ENCODE measurements at regions not wholly inside any gene's neighbourhood (a gene's known extent, or its start where the extent isn't known, plus 50 kb on each side); places are given as distances from the start of the nearest gene placed in this dataset.

- Mint-ChIP-seq H3K4me3 (no peak overlapping the region), H3K4me1 (peaks cover 11% of the 10 kb centered on the region), H3K9me3 (no peaks in the 10 kb centered on the region), H3K36me3 (ENCODE audit: low read depth) (no peaks in the 10 kb centered on the region), H3K27ac (no peak overlapping the region), H3K27me3 (peaks cover 3% of the 10 kb centered on the region)
- intact Hi-C loops (cut with micrococcal nuclease) = no loop called here
- CTCF ChIA-PET = no interaction called here
- DNase-seq (no peak), ATAC-seq (ENCODE audit: low read depth) (no peak)
- no peak for TF ChIP-seq CTCF (IDR thresholded peaks at IDR 0.05)
- POLR2A ChIA-PET = no interaction called here
These were observed 150.9 kb downstream of the TM9SF2 start for GRCh38 chr13:99652141-99652540.

- Mint-ChIP-seq H3K4me3 (no peak overlapping the region), H3K36me3 (ENCODE audit: low read depth) (no peaks in the 10 kb centered on the region), H3K9me3 (no peaks in the 10 kb centered on the region), H3K27ac (no peak overlapping the region), H3K27me3 (no peaks in the 10 kb centered on the region), H3K4me1 (peaks cover 3% of the 10 kb centered on the region)
- CTCF ChIA-PET = no interaction called here
- intact Hi-C loops (cut with micrococcal nuclease) = no loop called here
- no peak for DNase-seq
- no peak for TF ChIP-seq CTCF (IDR thresholded peaks at IDR 0.05)
- POLR2A ChIA-PET = no interaction called here
- no peak for ATAC-seq (ENCODE audit: low read depth)
These were observed 149.7 kb downstream of the TM9SF2 start for GRCh38 chr13:99651016-99651415.

- H3K27ac Mint-ChIP-seq = no peak overlapping the region
- no peak overlapping the region for H3K4me3 Mint-ChIP-seq
- ChIA-PET CTCF (no interaction called here), POLR2A (no interaction called here)
- peaks cover 2% of the 10 kb centered on the region for H3K4me1 Mint-ChIP-seq
- no peaks in the 10 kb centered on the region for H3K9me3 Mint-ChIP-seq
- DNase-seq (no peak), ATAC-seq (ENCODE audit: low read depth) (no peak)
- H3K27me3 Mint-ChIP-seq = no peaks in the 10 kb centered on the region
- no peak for TF ChIP-seq CTCF (IDR thresholded peaks at IDR 0.05)
- intact Hi-C loops (cut with micrococcal nuclease) = no loop called here
- H3K36me3 Mint-ChIP-seq (ENCODE audit: low read depth) = no peaks in the 10 kb centered on the region
These were observed 149.1 kb downstream of the TM9SF2 start for GRCh38 chr13:99650410-99650809.

- Mint-ChIP-seq H3K4me3 (no peak overlapping the region), H3K4me1 (peaks cover 2% of the 10 kb centered on the region), H3K36me3 (ENCODE audit: low read depth) (no peaks in the 10 kb centered on the region), H3K9me3 (no peaks in the 10 kb centered on the region), H3K27ac (no peak overlapping the region), H3K27me3 (no peaks in the 10 kb centered on the region)
- DNase-seq = no peak
- TF ChIP-seq CTCF (IDR thresholded peaks at IDR 0.05) = no peak
- ChIA-PET POLR2A (no interaction called here), CTCF (no interaction called here)
- intact Hi-C loops (cut with micrococcal nuclease) = no loop called here
- ATAC-seq (ENCODE audit: low read depth) = no peak
These were observed 147.7 kb downstream of the TM9SF2 start for GRCh38 chr13:99648927-99649326.

- ATAC-seq (ENCODE audit: low read depth) = no peak
- H3K4me1 Mint-ChIP-seq = peaks cover 2% of the 10 kb centered on the region
- ChIA-PET CTCF (no interaction called here), POLR2A (no interaction called here)
- no peak for DNase-seq
- H3K27me3 Mint-ChIP-seq = no peaks in the 10 kb centered on the region
- TF ChIP-seq CTCF (IDR thresholded peaks at IDR 0.05) = no peak
- no peak overlapping the region for H3K27ac Mint-ChIP-seq
- no peak overlapping the region for H3K4me3 Mint-ChIP-seq
- intact Hi-C loops (cut with micrococcal nuclease) = no loop called here
- H3K36me3 Mint-ChIP-seq (ENCODE audit: low read depth) = no peaks in the 10 kb centered on the region
- no peaks in the 10 kb centered on the region for H3K9me3 Mint-ChIP-seq
These were observed 146.9 kb downstream of the TM9SF2 start for GRCh38 chr13:99648066-99648665.
